H1 (cell line): ENCODE measurements at regions not wholly inside any gene's neighbourhood (a gene's known extent, or its start where the extent isn't known, plus 50 kb on each side); places are given as distances from the start of the nearest gene placed in this dataset.

ENCODE experiments used
- CHD1 ChIP-seq: IDR thresholded peaks from 2 replicates; pipeline ENCODE4 v1.6.1; 2012; ENCODE audit warnings: low read depth, low read length, improper control_type of control experiment
- CHD7 ChIP-seq: fragments of 300-600 bp; sonication (generic); IDR thresholded peaks from 2 replicates; pipeline ENCODE4 v1.7.1; 2012; ENCODE audit warnings: low read length, moderate library complexity, mild to moderate bottlenecking, inconsistent platforms; ENCODE audit not compliant: insufficient replicate concordance
- CTBP2 ChIP-seq: IDR thresholded peaks from 2 replicates; pipeline ENCODE4 v1.7.0; 2011; ENCODE audit warnings: borderline replicate concordance, mild to moderate bottlenecking, moderate library complexity, mixed read lengths, low read length; ENCODE audit not compliant: insufficient read depth, insufficient read length
- KDM5A ChIP-seq: fragments of 200-600 bp; IDR thresholded peaks from 2 replicates; pipeline ENCODE4 v1.7.1; 2012; ENCODE audit warnings: mild to moderate bottlenecking, low read length, inconsistent platforms, mixed read lengths
- POU5F1 ChIP-seq: IDR thresholded peaks from 2 replicates; pipeline ENCODE4 v1.6.1; 2011; ENCODE audit warnings: low read depth, mild to moderate bottlenecking, low read length, moderate library complexity
- TF ChIP-seq, protein P1 (sequence below): IDR thresholded peaks from 2 replicates; pipeline ENCODE4 v1.6.1; 2012; ENCODE audit warnings: inconsistent platforms

GRCh38 chr10:130240409-130240808 lies 104.2 kb downstream of the GLRX3 start (continued):
- TF ChIP-seq, protein P1, sequence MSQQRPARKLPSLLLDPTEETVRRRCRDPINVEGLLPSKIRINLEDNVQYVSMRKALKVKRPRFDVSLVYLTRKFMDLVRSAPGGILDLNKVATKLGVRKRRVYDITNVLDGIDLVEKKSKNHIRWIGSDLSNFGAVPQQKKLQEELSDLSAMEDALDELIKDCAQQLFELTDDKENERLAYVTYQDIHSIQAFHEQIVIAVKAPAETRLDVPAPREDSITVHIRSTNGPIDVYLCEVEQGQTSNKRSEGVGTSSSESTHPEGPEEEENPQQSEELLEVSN, result no peak
- TF ChIP-seq KDM5A (no peak), CHD7 (no peak), CHD1 (no peak), CTBP2 (no peak), POU5F1 (no peak)
